Right renal cortex interstitium (tissue), 3 donors: ENCODE measurements at regions not wholly inside any gene's neighbourhood (a gene's known extent, or its start where the extent isn't known, plus 50 kb on each side); places are given as distances from the start of the nearest gene placed in this dataset.
A peak's percentile ranks its signal among the peaks of the same experiment; 100 is the strongest.

Source experiments
- DNase-seq, 3 donors: peaks; one replicate each; pipeline ENCODE4 v3.0.0-alpha.2; 2013; ENCODE audit warnings: low read depth in 3 of 3, low spot score in 2 of 3

GRCh38 chr20:4521170-4521968 lies 164.9 kb upstream of the PRNP start:
- DNase-seq, result no peak

GRCh38 chr20:4519534-4519933 lies 166.7 kb upstream of the PRNP start:
- no peak for DNase-seq

- DNase-seq, result no peak
Measured at GRCh38 chr20:4516876-4517275, 169.4 kb upstream of the PRNP start.

- DNase-seq, result no peak
Measured at GRCh38 chr20:4513720-4514119, 172.5 kb upstream of the PRNP start.

- no peak for DNase-seq
Measured at GRCh38 chr20:4512891-4513550, 173.2 kb upstream of the PRNP start.

- no peak for DNase-seq
Measured at GRCh38 chr20:4511776-4512175, 174.5 kb upstream of the PRNP start.

- DNase-seq, result no peak
Measured at GRCh38 chr20:4509825-4510522, 176.3 kb upstream of the PRNP start.

GRCh38 chr20:4508773-4509172 lies 177.5 kb upstream of the PRNP start:
- DNase-seq, result no peak

- no peak for DNase-seq
Measured at GRCh38 chr20:4507288-4507719, 179.0 kb upstream of the PRNP start.

- no peak for DNase-seq
Measured at GRCh38 chr20:4504814-4505213, 181.4 kb upstream of the PRNP start.

GRCh38 chr20:4502756-4503155 lies 183.5 kb upstream of the PRNP start:
- no peak for DNase-seq

GRCh38 chr20:4493386-4493785 lies 192.9 kb upstream of the PRNP start:
- DNase-seq, result no peak

GRCh38 chr20:4491643-4492042 lies 194.6 kb upstream of the PRNP start:
- no peak for DNase-seq

- DNase-seq, result no peak
Measured at GRCh38 chr20:4490606-4491280, 195.5 kb upstream of the PRNP start.

- DNase-seq, result no peak
Measured at GRCh38 chr20:4490045-4490444, 196.2 kb upstream of the PRNP start.

GRCh38 chr20:4488407-4489339 lies 197.6 kb upstream of the PRNP start:
- no peak for DNase-seq

- peak in 1 of 3 donors; percentile 16 for DNase-seq
Measured at GRCh38 chr20:4484379-4484997, 201.8 kb upstream of the PRNP start.

- no peak for DNase-seq
Measured at GRCh38 chr20:4483961-4484360, 202.3 kb upstream of the PRNP start.

- no peak for DNase-seq
Measured at GRCh38 chr20:4483486-4483885, 202.8 kb upstream of the PRNP start.

GRCh38 chr20:4480104-4480503 lies 206.2 kb upstream of the PRNP start:
- DNase-seq, result no peak
